ENCODE measurements at regions not wholly inside any gene's neighbourhood (a gene's known extent, or its start where the extent isn't known, plus 50 kb on each side); places are given as distances from the start of the nearest gene placed in this dataset.
"Not testable (repeated sequence)": the region's sequence is repeated elsewhere in the genome, so short reads cannot be mapped to it uniquely, and the experiment has no call there.

GRCh38 chr17:61539728-61540127 is 51.3 kb downstream of the NACA2 start:
- not testable (repeated sequence) for TF ChIP-seq CTCF (IDR thresholded peaks at IDR 0.05; ENCODE audit: low read depth, low read length); EZH2phosphoT487 (IDR thresholded peaks at IDR 0.05; ENCODE audit: low read depth)
